SU-DHL-6 (cell line): ENCODE measurements at regions not wholly inside any gene's neighbourhood (a gene's known extent, or its start where the extent isn't known, plus 50 kb on each side); places are given as distances from the start of the nearest gene placed in this dataset.

Experiments used
- H2AFZ ChIP-seq: fragments of 200-600 bp; sonication (generic); 2 replicates; pipeline ENCODE4 v1.6.1; 2014; ENCODE audit warnings: low read depth, mild to moderate bottlenecking, moderate library complexity, mixed read lengths, antibody characterized with exemption, low read length; ENCODE audit not compliant: severe bottlenecking
- H3F3A ChIP-seq: fragments of 200-600 bp; shearing (Covaris generic); 2 replicates; pipeline ENCODE4 v1.6.0; 2016; ENCODE audit warnings: antibody characterized with exemption, mild to moderate bottlenecking; ENCODE audit not compliant: insufficient read depth
- H3K27ac ChIP-seq: fragments of 200-600 bp; sonication (generic); 2 replicates; pipeline ENCODE4 v1.5.1; 2016; ENCODE audit warnings: low read depth, mild to moderate bottlenecking, low read length, moderate library complexity, mixed read lengths
- H3K27me3 ChIP-seq: fragments of 200-600 bp; sonication (generic), shearing (Covaris generic); 2 replicates; pipeline ENCODE4 v1.6.0; 2014; ENCODE audit warnings: mild to moderate bottlenecking, low read length
- H3K36me3 ChIP-seq: fragments of 200-600 bp; sonication (generic); 2 replicates; pipeline ENCODE4 v1.6.1; 2014; ENCODE audit warnings: mild to moderate bottlenecking, low read length, mixed read lengths
- H3K4me2 ChIP-seq: fragments of 300-600, 200-600 bp; shearing (Covaris generic), sonication (generic); 2 replicates; pipeline ENCODE4 v1.6.0; 2014; ENCODE audit warnings: low read length, low read depth, mild to moderate bottlenecking; ENCODE audit not compliant: poor library complexity, severe bottlenecking
- H3K4me3 ChIP-seq: fragments of 200-600 bp; sonication (generic); 2 replicates; pipeline ENCODE4 v1.5.1; 2014; ENCODE audit warnings: antibody characterized with exemption, low read length, mild to moderate bottlenecking, mixed read lengths; ENCODE audit not compliant: insufficient read depth, poor library complexity, severe bottlenecking
- H3K79me2 ChIP-seq: fragments of 200-600 bp; sonication (generic); 2 replicates; pipeline ENCODE4 v1.6.1; 2014; ENCODE audit warnings: mild to moderate bottlenecking, low read length, moderate library complexity; ENCODE audit not compliant: insufficient read depth
- H3K9ac ChIP-seq: fragments of 200-600 bp; sonication (generic); 2 replicates; pipeline ENCODE4 v1.7.0; 2014; ENCODE audit warnings: mild to moderate bottlenecking, low read length
- H3K9me2 ChIP-seq: fragments of 200-600 bp; sonication (generic); replicated peaks from 2 replicates; pipeline ENCODE4 v1.6.1; 2014; ENCODE audit warnings: low read length; ENCODE audit not compliant: insufficient read depth
- H3K9me3 ChIP-seq: fragments of 200-600 bp; sonication (generic); 2 replicates; pipeline ENCODE4 v1.6.1; 2014; ENCODE audit warnings: low read length, mixed read lengths; ENCODE audit not compliant: insufficient read depth
- H4K20me1 ChIP-seq: fragments of 200-600 bp; sonication (generic); 2 replicates; pipeline ENCODE4 v1.6.1; 2014; ENCODE audit warnings: low read depth, mild to moderate bottlenecking, antibody characterized with exemption, low read length, moderate library complexity, mixed read lengths
- EZH2phosphoT487 ChIP-seq: fragments of 200-600 bp; sonication (generic), shearing (Covaris generic); conservative IDR thresholded peaks from 2 replicates; pipeline ENCODE4 v1.6.1; 2018; ENCODE audit warnings: mild to moderate bottlenecking, antibody characterized with exemption, low read length, moderate library complexity, mixed read lengths
- TF ChIP-seq, protein P1 (sequence below): fragments of 200-600 bp; sonication (generic); IDR thresholded peaks from one replicate; pipeline ENCODE4 v1.5.1; 2017; ENCODE audit warnings: antibody characterized with exemption, mild to moderate bottlenecking, low read length, moderate library complexity; ENCODE audit not compliant: insufficient read depth, poor library complexity, severe bottlenecking

DNA sequence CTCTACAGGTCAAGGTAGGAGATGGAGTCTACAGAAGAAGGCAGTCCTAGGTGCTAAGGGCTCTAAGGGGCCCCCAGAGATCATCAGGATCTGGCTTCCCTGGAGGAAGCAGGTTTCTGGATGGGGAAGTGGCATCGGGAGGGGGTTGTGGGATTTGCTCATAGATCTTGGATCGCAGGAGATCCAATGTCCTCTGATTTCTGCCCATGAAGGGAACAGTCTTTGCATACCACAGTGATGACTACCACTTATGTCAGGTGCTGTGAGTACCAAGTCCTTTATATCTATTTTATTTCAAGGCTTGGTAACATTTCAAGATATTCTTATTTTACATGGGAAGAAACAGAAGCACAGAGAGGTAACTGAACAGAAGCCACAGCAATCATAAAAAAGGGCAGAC lies 164.0 kb downstream of the RGS9 start:
- no peak overlapping the region for H2AFZ ChIP-seq
- no peaks in the 10 kb centered on the region for H3K9me3 ChIP-seq
- TF ChIP-seq, protein P1, sequence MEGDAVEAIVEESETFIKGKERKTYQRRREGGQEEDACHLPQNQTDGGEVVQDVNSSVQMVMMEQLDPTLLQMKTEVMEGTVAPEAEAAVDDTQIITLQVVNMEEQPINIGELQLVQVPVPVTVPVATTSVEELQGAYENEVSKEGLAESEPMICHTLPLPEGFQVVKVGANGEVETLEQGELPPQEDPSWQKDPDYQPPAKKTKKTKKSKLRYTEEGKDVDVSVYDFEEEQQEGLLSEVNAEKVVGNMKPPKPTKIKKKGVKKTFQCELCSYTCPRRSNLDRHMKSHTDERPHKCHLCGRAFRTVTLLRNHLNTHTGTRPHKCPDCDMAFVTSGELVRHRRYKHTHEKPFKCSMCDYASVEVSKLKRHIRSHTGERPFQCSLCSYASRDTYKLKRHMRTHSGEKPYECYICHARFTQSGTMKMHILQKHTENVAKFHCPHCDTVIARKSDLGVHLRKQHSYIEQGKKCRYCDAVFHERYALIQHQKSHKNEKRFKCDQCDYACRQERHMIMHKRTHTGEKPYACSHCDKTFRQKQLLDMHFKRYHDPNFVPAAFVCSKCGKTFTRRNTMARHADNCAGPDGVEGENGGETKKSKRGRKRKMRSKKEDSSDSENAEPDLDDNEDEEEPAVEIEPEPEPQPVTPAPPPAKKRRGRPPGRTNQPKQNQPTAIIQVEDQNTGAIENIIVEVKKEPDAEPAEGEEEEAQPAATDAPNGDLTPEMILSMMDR, result no peak
- TF ChIP-seq EZH2phosphoT487, result no peak
- H3K79me2 ChIP-seq, result no peaks in the 10 kb centered on the region
- no peak overlapping the region for H3K4me2 ChIP-seq
- 0 out of 2 replicates have a peak, but pooled peaks cover 3% of the 10 kb centered on the region for H3K27me3 ChIP-seq
- H3K36me3 ChIP-seq, result no peaks in the 10 kb centered on the region
- no peaks in the 10 kb centered on the region for H3K9me2 ChIP-seq
- H3K27ac ChIP-seq, result no peak overlapping the region
- no peaks in the 10 kb centered on the region for H3F3A ChIP-seq
- no peak overlapping the region for H3K9ac ChIP-seq
- no peaks in the 10 kb centered on the region for H4K20me1 ChIP-seq
- no peak overlapping the region for H3K4me3 ChIP-seq

DNA sequence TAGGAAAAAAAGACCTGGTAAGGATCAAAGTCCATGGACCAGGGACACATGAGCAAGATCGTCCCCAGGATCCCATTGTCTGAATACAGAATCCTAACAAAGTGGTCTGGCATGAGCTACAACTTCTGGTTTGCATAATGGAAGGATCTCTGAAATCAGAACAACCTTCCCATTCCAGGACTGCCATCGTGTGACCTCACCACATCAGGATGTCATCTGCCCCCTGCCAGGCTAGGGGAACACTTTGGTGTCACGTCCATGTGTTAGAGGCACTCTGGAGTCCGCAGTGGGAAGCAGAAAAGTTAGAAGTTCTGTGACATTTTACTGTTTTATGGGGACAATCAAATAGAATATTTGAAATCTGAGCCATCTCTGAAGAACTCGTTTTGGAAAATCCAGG lies 160.7 kb downstream of the RGS9 start:
- H3K27me3 ChIP-seq, result 0 out of 2 replicates have a peak, but pooled peaks cover 3% of the 10 kb centered on the region
- H3K4me2 ChIP-seq, result no peak overlapping the region
- no peak overlapping the region for H3K27ac ChIP-seq
- no peak for TF ChIP-seq EZH2phosphoT487
- TF ChIP-seq, protein P1, result no peak
- H3K79me2 ChIP-seq, result no peaks in the 10 kb centered on the region
- H3K36me3 ChIP-seq, result no peaks in the 10 kb centered on the region
- H3K4me3 ChIP-seq, result no peak overlapping the region
- no peaks in the 10 kb centered on the region for H3K9me3 ChIP-seq
- H3F3A ChIP-seq, result no peaks in the 10 kb centered on the region
- H3K9me2 ChIP-seq, result no peaks in the 10 kb centered on the region
- H4K20me1 ChIP-seq, result no peaks in the 10 kb centered on the region
- H2AFZ ChIP-seq, result no peak overlapping the region
- H3K9ac ChIP-seq, result no peak overlapping the region

DNA sequence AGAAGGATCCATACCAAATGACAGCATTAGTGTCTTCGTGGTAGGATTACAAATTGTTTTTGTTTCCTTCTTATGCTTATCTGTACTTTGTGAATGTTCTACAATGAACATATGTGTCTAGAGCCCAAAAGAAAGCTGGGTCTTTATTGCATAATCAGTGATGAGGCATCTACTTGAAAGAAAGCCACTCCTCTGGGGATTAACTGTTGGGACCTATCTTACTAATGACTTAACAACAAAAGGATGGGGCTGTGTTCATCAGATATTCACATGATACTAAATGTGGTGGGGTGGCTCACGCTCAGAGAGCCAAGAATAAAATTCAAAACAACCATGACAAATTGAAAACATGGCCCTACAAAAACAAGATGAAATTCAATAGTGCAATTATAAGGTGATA lies 160.2 kb downstream of the RGS9 start:
- Histone ChIP-seq H2AFZ (no peak overlapping the region), H3K27me3 (0 out of 2 replicates have a peak, but pooled peaks cover 3% of the 10 kb centered on the region), H4K20me1 (no peaks in the 10 kb centered on the region), H3K9ac (no peak overlapping the region), H3K27ac (no peak overlapping the region), H3K9me2 (no peaks in the 10 kb centered on the region), H3K9me3 (no peaks in the 10 kb centered on the region), H3K4me2 (no peak overlapping the region), H3K79me2 (no peaks in the 10 kb centered on the region), H3F3A (no peaks in the 10 kb centered on the region), H3K4me3 (no peak overlapping the region), H3K36me3 (no peaks in the 10 kb centered on the region)
- TF ChIP-seq, protein P1, result no peak
- no peak for TF ChIP-seq EZH2phosphoT487
